Liver (tissue), 8 donors: ENCODE measurements at regions not wholly inside any gene's neighbourhood (a gene's known extent, or its start where the extent isn't known, plus 50 kb on each side); places are given as distances from the start of the nearest gene placed in this dataset.

Source experiments
- DNase-seq: peaks from one replicate; pipeline ENCODE4 v3.0.0-alpha.2; 2017; ENCODE audit warnings: low spot score
- H3K27ac ChIP-seq, 2 donors: one replicate each; pipeline ENCODE4 v1.7.0; 2013; ENCODE audit warnings: inconsistent platforms in 2 of 2, low read length in 2 of 2, control low read depth in 1 of 2, low read depth in 1 of 2, mild to moderate bottlenecking in 1 of 2
- H3K27me3 ChIP-seq, 4 donors: one replicate each; pipeline versions ENCODE4 v1.6.1 to v1.7.0; 2013; ENCODE audit warnings: low read length in 3 of 4, inconsistent platforms in 1 of 4, mild to moderate bottlenecking in 1 of 4, moderate library complexity in 1 of 4; ENCODE audit not compliant: control insufficient read depth in 4 of 4, insufficient read depth in 4 of 4
- H3K36me3 ChIP-seq, 4 donors: one replicate each; pipeline versions ENCODE4 v1.6.1 to v1.7.0; 2013; ENCODE audit warnings: low read length in 3 of 4, mild to moderate bottlenecking in 3 of 4, low read depth in 1 of 4, moderate library complexity in 1 of 4; ENCODE audit not compliant: control insufficient read depth in 4 of 4, insufficient read depth in 3 of 4
- H3K4me1 ChIP-seq, 4 donors: one replicate each; pipeline versions ENCODE4 v1.6.1 to v1.7.0; 2013; ENCODE audit warnings: low read length in 3 of 4, mild to moderate bottlenecking in 3 of 4, moderate library complexity in 1 of 4; ENCODE audit not compliant: control insufficient read depth in 4 of 4, insufficient read depth in 4 of 4
- H3K4me3 ChIP-seq, 3 donors: one replicate each; pipeline versions ENCODE4 v1.6.1 to v1.7.0; 2013; ENCODE audit warnings: low read length in 3 of 3, control low read depth in 1 of 3, low read depth in 1 of 3, mild to moderate bottlenecking in 1 of 3
- H3K9ac ChIP-seq, 2 donors: one replicate each; pipeline ENCODE4 v1.7.0; 2013; ENCODE audit warnings: low read length in 2 of 2, mild to moderate bottlenecking in 2 of 2, moderate library complexity in 2 of 2, control low read depth in 1 of 2, low read depth in 1 of 2
- H3K9me3 ChIP-seq, 4 donors: one replicate each; pipeline versions ENCODE4 v1.6.1 to v1.7.0; 2013; ENCODE audit warnings: low read length in 3 of 4; ENCODE audit not compliant: control insufficient read depth in 4 of 4
- FOXA1 ChIP-seq: IDR thresholded peaks from 2 replicates; pipeline ENCODE4 v1.6.1; 2016; ENCODE audit warnings: antibody characterized with exemption
- GABPA ChIP-seq, 2 donors: IDR thresholded peaks in 1 of 2; conservative IDR thresholded peaks in 1 of 2; 2 replicates each; pipeline ENCODE4 v1.6.1; 2016; ENCODE audit warnings: antibody characterized with exemption in 2 of 2, mild to moderate bottlenecking in 1 of 2, moderate library complexity in 1 of 2
- HNF4G ChIP-seq: IDR thresholded peaks from 2 replicates; pipeline ENCODE4 v1.6.1; 2016; ENCODE audit warnings: antibody characterized with exemption
- JUND ChIP-seq, 2 donors: IDR thresholded peaks; 2 replicates each; pipeline ENCODE4 v1.6.1; 2016; ENCODE audit warnings: antibody characterized with exemption in 2 of 2
- NR2F2 ChIP-seq: IDR thresholded peaks from 2 replicates; pipeline ENCODE4 v1.6.1; 2016; ENCODE audit warnings: antibody characterized with exemption
- RAD21 ChIP-seq, 2 donors: IDR thresholded peaks; 2 replicates each; pipeline ENCODE4 v1.6.1; 2016; ENCODE audit warnings: antibody characterized with exemption in 2 of 2, mild to moderate bottlenecking in 2 of 2
- WGBS: extraction: QIAGEN DNeasy Blood & Tissue Kit; methylation state at CpG from one replicate; pipeline ENCODE4 v1.1.7; 2013; 5-methylcytosine and 5-hydroxymethylcytosine counted together
- TF ChIP-seq, protein P1 (sequence below): fragments of 150-350 bp; IDR thresholded peaks from 2 replicates; pipeline ENCODE4 v1.5.1; 2017; ENCODE audit warnings: improper control_type of control experiment, low read depth, low read length; ENCODE audit not compliant: missing input control
- TF ChIP-seq, protein P2 (sequence below): IDR thresholded peaks from 2 replicates; pipeline ENCODE4 v1.6.1; 2016; ENCODE audit warnings: antibody characterized with exemption
- TF ChIP-seq, protein P3 (sequence below): IDR thresholded peaks from 2 replicates; pipeline ENCODE4 v1.6.1; 2016; ENCODE audit warnings: antibody characterized with exemption, mild to moderate bottlenecking
- donor health status: healthy.
- donor health status: healthy.
- donor health status: healthy.
- donor health status: healthy.
- donor health status: healthy.

DNA sequence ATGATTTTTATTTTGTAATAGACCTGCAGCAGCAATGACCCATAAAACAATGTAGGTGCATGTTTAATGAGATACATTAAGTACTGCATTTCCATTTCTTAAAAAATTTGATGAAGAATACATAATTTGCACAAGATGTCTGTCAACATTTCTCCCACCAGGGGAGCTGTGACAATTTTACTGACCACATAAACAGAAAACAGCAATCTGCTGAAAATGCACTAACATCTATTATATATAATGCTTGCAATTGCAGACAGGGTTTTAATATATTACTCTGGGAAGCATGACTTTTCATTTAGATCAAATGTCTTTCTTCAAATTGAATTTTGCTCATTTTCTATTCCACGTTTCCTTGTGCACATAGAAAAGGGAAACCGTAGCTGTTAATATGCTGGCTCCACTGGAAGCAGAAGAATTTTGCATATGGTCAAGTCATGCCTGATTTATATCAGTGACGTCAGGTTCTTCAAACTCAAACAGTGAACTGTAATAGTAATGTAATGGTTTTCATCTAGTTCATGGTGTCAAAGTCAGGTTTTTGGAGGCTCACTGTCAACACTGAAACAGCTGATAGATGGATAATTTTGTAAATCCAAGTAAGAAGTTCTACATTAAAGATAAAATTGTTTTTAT is 79.8 kb upstream of the IGF1R start:
- Histone ChIP-seq H3K27ac (no peak overlapping the region), H3K9me3 (no peaks in the 10 kb centered on the region), H3K36me3 (no peaks in the 10 kb centered on the region), H3K4me3 (no peak overlapping the region), H3K4me1 (no peaks in the 10 kb centered on the region), H3K27me3 (peaks cover 0 to 8% (median 0%) of the 10 kb centered on the region in 4 donors), H3K9ac (no peak overlapping the region)
- TF ChIP-seq, protein P1, sequence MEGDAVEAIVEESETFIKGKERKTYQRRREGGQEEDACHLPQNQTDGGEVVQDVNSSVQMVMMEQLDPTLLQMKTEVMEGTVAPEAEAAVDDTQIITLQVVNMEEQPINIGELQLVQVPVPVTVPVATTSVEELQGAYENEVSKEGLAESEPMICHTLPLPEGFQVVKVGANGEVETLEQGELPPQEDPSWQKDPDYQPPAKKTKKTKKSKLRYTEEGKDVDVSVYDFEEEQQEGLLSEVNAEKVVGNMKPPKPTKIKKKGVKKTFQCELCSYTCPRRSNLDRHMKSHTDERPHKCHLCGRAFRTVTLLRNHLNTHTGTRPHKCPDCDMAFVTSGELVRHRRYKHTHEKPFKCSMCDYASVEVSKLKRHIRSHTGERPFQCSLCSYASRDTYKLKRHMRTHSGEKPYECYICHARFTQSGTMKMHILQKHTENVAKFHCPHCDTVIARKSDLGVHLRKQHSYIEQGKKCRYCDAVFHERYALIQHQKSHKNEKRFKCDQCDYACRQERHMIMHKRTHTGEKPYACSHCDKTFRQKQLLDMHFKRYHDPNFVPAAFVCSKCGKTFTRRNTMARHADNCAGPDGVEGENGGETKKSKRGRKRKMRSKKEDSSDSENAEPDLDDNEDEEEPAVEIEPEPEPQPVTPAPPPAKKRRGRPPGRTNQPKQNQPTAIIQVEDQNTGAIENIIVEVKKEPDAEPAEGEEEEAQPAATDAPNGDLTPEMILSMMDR: no peak
- no peak for TF ChIP-seq GABPA (IDR thresholded peaks at IDR 0.05 in 1 of 2, conservative IDR thresholded peaks at IDR 0.05 in 1 of 2)
- TF ChIP-seq JUND (IDR thresholded peaks at IDR 0.05): no peak
- no peak for TF ChIP-seq FOXA1
- TF ChIP-seq, protein P2, sequence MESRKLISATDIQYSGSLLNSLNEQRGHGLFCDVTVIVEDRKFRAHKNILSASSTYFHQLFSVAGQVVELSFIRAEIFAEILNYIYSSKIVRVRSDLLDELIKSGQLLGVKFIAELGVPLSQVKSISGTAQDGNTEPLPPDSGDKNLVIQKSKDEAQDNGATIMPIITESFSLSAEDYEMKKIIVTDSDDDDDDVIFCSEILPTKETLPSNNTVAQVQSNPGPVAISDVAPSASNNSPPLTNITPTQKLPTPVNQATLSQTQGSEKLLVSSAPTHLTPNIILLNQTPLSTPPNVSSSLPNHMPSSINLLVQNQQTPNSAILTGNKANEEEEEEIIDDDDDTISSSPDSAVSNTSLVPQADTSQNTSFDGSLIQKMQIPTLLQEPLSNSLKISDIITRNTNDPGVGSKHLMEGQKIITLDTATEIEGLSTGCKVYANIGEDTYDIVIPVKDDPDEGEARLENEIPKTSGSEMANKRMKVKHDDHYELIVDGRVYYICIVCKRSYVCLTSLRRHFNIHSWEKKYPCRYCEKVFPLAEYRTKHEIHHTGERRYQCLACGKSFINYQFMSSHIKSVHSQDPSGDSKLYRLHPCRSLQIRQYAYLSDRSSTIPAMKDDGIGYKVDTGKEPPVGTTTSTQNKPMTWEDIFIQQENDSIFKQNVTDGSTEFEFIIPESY: no peak
- no peak for TF ChIP-seq RAD21 (IDR thresholded peaks at IDR 0.05)
- TF ChIP-seq HNF4G: no peak
- WGBS: 71% methylated on average over 3 of the region's 3 CpGs
- no peak for DNase-seq

DNA sequence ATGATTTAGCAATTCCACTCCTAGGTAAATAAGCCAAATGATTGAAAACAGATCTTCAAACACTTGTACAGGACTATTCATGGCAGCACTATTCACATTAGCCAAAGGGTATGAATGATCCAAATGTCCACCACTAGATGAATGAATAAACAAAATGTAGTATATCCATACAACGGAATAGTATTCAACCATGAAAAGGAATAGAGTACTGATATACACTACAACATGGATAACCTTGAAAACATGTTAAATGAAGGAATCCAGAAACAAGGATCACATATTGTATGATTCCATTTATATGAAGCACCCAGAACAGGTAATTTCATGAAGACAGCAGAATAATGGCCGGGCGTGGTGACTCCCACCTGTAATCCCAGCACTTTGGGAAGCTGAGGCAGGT is 78.2 kb upstream of the IGF1R start:
- Histone ChIP-seq H3K36me3 (no peaks in the 10 kb centered on the region), H3K4me1 (no peaks in the 10 kb centered on the region), H3K9ac (no peak overlapping the region), H3K27ac (no peak overlapping the region), H3K27me3 (peaks cover 0 to 8% (median 0%) of the 10 kb centered on the region in 4 donors), H3K9me3 (no peaks in the 10 kb centered on the region), H3K4me3 (no peak overlapping the region)
- TF ChIP-seq RAD21 (IDR thresholded peaks at IDR 0.05) (no peak), NR2F2 (no peak)
- WGBS: 97% methylated on average over 3 of the region's 3 CpGs
- DNase-seq: no peak

DNA sequence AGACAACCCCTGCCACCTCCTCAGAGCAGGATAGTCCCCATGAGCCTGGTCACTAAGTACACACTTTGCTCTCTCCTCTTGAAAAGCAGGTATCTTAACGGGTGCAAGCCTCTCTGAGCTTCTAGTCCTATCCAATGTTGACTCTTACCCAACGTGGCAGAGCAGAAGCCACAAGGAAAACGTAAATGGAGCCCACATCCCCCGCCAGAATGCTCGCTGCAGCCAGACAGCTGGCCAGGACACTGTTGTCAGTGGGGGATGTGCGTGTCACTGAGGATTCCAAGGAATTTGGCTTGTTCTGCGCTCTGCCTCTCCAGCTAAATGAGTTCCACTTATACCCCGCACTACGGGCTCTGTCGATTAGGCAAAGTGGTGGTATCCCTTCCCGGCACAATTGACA is 67.8 kb upstream of the IGF1R start:
- TF ChIP-seq GABPA (IDR thresholded peaks at IDR 0.05 in 1 of 2, conservative IDR thresholded peaks at IDR 0.05 in 1 of 2) (no peak), RAD21 (IDR thresholded peaks at IDR 0.05) (no peak), NR2F2 (no peak), HNF4G (no peak)
- TF ChIP-seq, protein P3, sequence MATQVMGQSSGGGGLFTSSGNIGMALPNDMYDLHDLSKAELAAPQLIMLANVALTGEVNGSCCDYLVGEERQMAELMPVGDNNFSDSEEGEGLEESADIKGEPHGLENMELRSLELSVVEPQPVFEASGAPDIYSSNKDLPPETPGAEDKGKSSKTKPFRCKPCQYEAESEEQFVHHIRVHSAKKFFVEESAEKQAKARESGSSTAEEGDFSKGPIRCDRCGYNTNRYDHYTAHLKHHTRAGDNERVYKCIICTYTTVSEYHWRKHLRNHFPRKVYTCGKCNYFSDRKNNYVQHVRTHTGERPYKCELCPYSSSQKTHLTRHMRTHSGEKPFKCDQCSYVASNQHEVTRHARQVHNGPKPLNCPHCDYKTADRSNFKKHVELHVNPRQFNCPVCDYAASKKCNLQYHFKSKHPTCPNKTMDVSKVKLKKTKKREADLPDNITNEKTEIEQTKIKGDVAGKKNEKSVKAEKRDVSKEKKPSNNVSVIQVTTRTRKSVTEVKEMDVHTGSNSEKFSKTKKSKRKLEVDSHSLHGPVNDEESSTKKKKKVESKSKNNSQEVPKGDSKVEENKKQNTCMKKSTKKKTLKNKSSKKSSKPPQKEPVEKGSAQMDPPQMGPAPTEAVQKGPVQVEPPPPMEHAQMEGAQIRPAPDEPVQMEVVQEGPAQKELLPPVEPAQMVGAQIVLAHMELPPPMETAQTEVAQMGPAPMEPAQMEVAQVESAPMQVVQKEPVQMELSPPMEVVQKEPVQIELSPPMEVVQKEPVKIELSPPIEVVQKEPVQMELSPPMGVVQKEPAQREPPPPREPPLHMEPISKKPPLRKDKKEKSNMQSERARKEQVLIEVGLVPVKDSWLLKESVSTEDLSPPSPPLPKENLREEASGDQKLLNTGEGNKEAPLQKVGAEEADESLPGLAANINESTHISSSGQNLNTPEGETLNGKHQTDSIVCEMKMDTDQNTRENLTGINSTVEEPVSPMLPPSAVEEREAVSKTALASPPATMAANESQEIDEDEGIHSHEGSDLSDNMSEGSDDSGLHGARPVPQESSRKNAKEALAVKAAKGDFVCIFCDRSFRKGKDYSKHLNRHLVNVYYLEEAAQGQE: no peak
- TF ChIP-seq, protein P2: no peak
- no peaks in the 10 kb centered on the region for H3K4me1 ChIP-seq
- H3K27me3 ChIP-seq: peaks cover 0 to 4% (median under 1%) of the 10 kb centered on the region in 4 donors
- H3K27ac ChIP-seq: no peak overlapping the region
- H3K9ac ChIP-seq: no peak overlapping the region
- DNase-seq: no peak
- H3K9me3 ChIP-seq: no peaks in the 10 kb centered on the region
- H3K4me3 ChIP-seq: no peak overlapping the region
- WGBS: 25% methylated on average over 11 of the region's 11 CpGs
- no peaks in the 10 kb centered on the region for H3K36me3 ChIP-seq
